ENCODE measurements at regions not wholly inside any gene's neighbourhood (a gene's known extent, or its start where the extent isn't known, plus 50 kb on each side); places are given as distances from the start of the nearest gene placed in this dataset.
"Not testable (repeated sequence)": the region's sequence is repeated elsewhere in the genome, so short reads cannot be mapped to it uniquely, and the experiment has no call there.

DNA sequence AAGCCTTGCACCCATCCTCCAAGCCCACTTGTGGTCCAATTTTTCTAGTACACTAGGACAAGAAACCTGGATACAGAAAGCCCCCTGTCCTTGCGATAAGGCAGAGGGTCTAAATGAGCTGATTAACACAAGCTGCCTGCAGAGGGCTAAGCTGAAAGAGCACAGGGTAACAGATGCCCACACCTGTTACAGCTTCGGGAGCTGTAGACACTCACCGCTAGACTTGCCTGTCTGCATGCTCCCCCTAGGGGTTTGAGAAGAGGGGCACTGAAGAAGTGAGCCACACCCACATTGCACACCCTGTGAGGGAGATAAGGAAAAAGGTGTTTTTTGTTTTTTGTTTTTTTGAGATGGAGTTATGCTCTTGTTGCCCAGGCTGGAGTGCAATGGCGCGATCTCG lies 386.5 kb upstream of the AUTS2 start:
- no peak for DNase-seq (ENCODE audit: low read depth in 2 of 2)
- Histone ChIP-seq H3K36me3 (ENCODE audit: control insufficient read depth, insufficient read depth, low read length) (no peaks in the 10 kb centered on the region), H3K4me2 (ENCODE audit: extremely low read depth, insufficient read depth, low read length) (no peak overlapping the region)

GRCh38 chr7:69213878-69214277 lies 384.4 kb upstream of the AUTS2 start:
- H3K4me1 ChIP-seq (ENCODE audit: control insufficient read depth, extremely low read depth, insufficient read depth, low read length): no peaks in the 10 kb centered on the region
- no peaks in the 10 kb centered on the region for H3K79me2 ChIP-seq (ENCODE audit: control insufficient read depth, insufficient read depth, low read length)
- DNase-seq (ENCODE audit: low read depth in 2 of 2): peak in 1 of 2 donors; percentile 34
- no peaks in the 10 kb centered on the region for H3K36me3 ChIP-seq (ENCODE audit: control insufficient read depth, insufficient read depth, low read length)
- H3K4me2 ChIP-seq (ENCODE audit: extremely low read depth, insufficient read depth, low read length): no peak overlapping the region
- no peaks in the 10 kb centered on the region for H4K20me1 ChIP-seq (ENCODE audit: control insufficient read depth, extremely low read depth, insufficient read depth, low read length)
- no peaks in the 10 kb centered on the region for H3K27me3 ChIP-seq (ENCODE audit: control insufficient read depth, insufficient read depth, low read length)
- H3K9ac ChIP-seq (ENCODE audit: insufficient read depth, low read length): no peak overlapping the region
- no peak overlapping the region for H2AFZ ChIP-seq (ENCODE audit: low read length)
- H3K9me3 ChIP-seq (ENCODE audit: control insufficient read depth, insufficient read depth, low read depth, low read length): no peaks in the 10 kb centered on the region
- no peak for TF ChIP-seq EZH2 (IDR thresholded peaks at IDR 0.05; ENCODE audit: low read length, missing control alignments)
- TF ChIP-seq, protein P1, sequence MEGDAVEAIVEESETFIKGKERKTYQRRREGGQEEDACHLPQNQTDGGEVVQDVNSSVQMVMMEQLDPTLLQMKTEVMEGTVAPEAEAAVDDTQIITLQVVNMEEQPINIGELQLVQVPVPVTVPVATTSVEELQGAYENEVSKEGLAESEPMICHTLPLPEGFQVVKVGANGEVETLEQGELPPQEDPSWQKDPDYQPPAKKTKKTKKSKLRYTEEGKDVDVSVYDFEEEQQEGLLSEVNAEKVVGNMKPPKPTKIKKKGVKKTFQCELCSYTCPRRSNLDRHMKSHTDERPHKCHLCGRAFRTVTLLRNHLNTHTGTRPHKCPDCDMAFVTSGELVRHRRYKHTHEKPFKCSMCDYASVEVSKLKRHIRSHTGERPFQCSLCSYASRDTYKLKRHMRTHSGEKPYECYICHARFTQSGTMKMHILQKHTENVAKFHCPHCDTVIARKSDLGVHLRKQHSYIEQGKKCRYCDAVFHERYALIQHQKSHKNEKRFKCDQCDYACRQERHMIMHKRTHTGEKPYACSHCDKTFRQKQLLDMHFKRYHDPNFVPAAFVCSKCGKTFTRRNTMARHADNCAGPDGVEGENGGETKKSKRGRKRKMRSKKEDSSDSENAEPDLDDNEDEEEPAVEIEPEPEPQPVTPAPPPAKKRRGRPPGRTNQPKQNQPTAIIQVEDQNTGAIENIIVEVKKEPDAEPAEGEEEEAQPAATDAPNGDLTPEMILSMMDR (conservative IDR thresholded peaks at IDR 0.05 in 1 of 2, IDR thresholded peaks at IDR 0.05 in 1 of 2; ENCODE audit: low read depth in 1 of 2, low read length in 2 of 2): no peak
- no peak overlapping the region for H3K4me3 ChIP-seq (replicated peaks in 1 of 4; ENCODE audit: control extremely low read depth in 1 of 4, insufficient read depth in 1 of 4, low read depth in 3 of 4, low read length in 4 of 4)
- no peak overlapping the region for H3K27ac ChIP-seq (ENCODE audit: insufficient read depth, low read length)

More for the DNA sequence above, 386.5 kb upstream of the AUTS2 start:
- Histone ChIP-seq H3K27me3 (ENCODE audit: control insufficient read depth, insufficient read depth, low read length) (no peaks in the 10 kb centered on the region), H2AFZ (ENCODE audit: low read length) (no peak overlapping the region), H3K9ac (ENCODE audit: insufficient read depth, low read length) (no peak overlapping the region), H4K20me1 (ENCODE audit: control insufficient read depth, extremely low read depth, insufficient read depth, low read length) (no peaks in the 10 kb centered on the region), H3K79me2 (ENCODE audit: control insufficient read depth, insufficient read depth, low read length) (no peaks in the 10 kb centered on the region), H3K9me3 (ENCODE audit: control insufficient read depth, insufficient read depth, low read depth, low read length) (no peaks in the 10 kb centered on the region), H3K4me3 (replicated peaks in 1 of 4; ENCODE audit: control extremely low read depth in 1 of 4, insufficient read depth in 1 of 4, low read depth in 3 of 4, low read length in 4 of 4) (no peak overlapping the region), H3K4me1 (ENCODE audit: control insufficient read depth, extremely low read depth, insufficient read depth, low read length) (no peaks in the 10 kb centered on the region), H3K27ac (ENCODE audit: insufficient read depth, low read length) (no peak overlapping the region)
- TF ChIP-seq, protein P1 (conservative IDR thresholded peaks at IDR 0.05 in 1 of 2, IDR thresholded peaks at IDR 0.05 in 1 of 2; ENCODE audit: low read depth in 1 of 2, low read length in 2 of 2): no peak
- no peak for TF ChIP-seq EZH2 (IDR thresholded peaks at IDR 0.05; ENCODE audit: low read length, missing control alignments)

- H3K9me3 ChIP-seq (ENCODE audit: control insufficient read depth, insufficient read depth, low read depth, low read length); H3K27me3 ChIP-seq (ENCODE audit: control insufficient read depth, insufficient read depth, low read length); H4K20me1 ChIP-seq (ENCODE audit: control insufficient read depth, extremely low read depth, insufficient read depth, low read length); H3K4me2 ChIP-seq (ENCODE audit: extremely low read depth, insufficient read depth, low read length); H3K27ac ChIP-seq (ENCODE audit: insufficient read depth, low read length); DNase-seq (ENCODE audit: low read depth in 2 of 2); H3K9ac ChIP-seq (ENCODE audit: insufficient read depth, low read length); H3K36me3 ChIP-seq (ENCODE audit: control insufficient read depth, insufficient read depth, low read length); H2AFZ ChIP-seq (ENCODE audit: low read length); H3K79me2 ChIP-seq (ENCODE audit: control insufficient read depth, insufficient read depth, low read length); H3K4me3 ChIP-seq (replicated peaks in 1 of 4; ENCODE audit: control extremely low read depth in 1 of 4, insufficient read depth in 1 of 4, low read depth in 3 of 4, low read length in 4 of 4); H3K4me1 ChIP-seq (ENCODE audit: control insufficient read depth, extremely low read depth, insufficient read depth, low read length): not testable (repeated sequence)
Measured at GRCh38 chr7:69215516-69215915, 382.8 kb upstream of the AUTS2 start.

All from fibroblast of lung (primary cell).